ENCODE measurements at regions not wholly inside any gene's neighbourhood (a gene's known extent, or its start where the extent isn't known, plus 50 kb on each side); places are given as distances from the start of the nearest gene placed in this dataset.

DNA sequence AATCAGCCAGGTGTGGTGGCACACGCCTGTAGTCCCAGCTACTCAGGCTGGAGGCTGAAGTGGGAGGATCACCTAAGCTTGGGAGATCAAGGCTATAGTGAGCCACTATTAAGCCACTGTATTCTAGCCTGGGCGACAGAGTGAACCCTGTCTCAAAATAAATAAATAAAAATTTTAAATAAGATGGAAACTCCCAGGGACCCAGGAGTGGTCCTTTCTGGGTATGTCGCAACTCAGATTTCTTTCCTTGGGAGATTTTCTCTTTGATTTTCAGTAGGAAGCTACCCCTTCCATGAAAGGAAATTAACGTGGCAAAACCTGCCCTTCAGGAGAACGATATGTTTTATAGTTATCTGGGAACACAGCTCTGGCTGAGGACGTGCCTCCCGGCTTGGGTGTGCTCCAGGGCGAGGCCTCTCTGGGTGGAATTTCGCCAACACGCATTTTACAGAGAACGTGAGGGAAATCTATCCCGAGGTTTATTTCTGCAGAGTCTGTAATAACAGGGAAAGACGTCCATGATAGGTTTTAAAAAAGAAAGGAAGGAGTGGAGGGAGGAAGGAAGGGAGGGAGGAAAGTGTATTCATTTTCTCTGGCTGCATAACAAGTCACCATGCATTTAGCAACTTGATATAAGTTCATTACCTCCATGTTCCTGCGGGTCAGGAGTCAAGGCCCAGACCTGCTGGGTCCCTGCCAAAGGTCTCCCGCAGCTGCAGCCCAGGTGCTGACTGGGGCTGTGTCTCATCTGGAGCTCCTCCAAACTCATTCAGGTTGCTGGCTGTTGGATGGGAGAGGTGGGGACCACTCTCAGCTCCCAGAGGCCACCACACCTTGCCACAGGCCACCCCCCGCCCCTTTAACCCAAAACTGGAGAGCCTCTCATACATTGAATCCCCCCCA is 80.6 kb upstream of the GSC start:
- H3K4me3 Mint-ChIP-seq = no peak overlapping the region
- no peak overlapping the region for H3K4me3 ChIP-seq (ENCODE audit: low read length)
- H3K27me3 ChIP-seq (ENCODE audit: control insufficient read depth, insufficient read depth, low read length) = no peaks in the 10 kb centered on the region
- H3K4me1 Mint-ChIP-seq = no peaks in the 10 kb centered on the region
- peaks cover under 1 to 2% of the 10 kb centered on the region in 2 donors for H3K27me3 Mint-ChIP-seq (ENCODE audit: low read depth in 2 of 2)
- H3K27ac Mint-ChIP-seq = no peak overlapping the region
- WGBS (ENCODE audit: insufficient coverage) = 88% methylated on average over 15 of the region's 16 CpGs
- no peaks in the 10 kb centered on the region for H3K36me3 ChIP-seq (ENCODE audit: control insufficient read depth, insufficient read depth, low read length)
- DNase-seq = no peak
- H3K9me3 Mint-ChIP-seq = no peaks in the 10 kb centered on the region
- peaks cover 7% of the 10 kb centered on the region for H3K9me3 ChIP-seq (ENCODE audit: control insufficient read depth, insufficient read depth, low read length)
- H3K4me1 ChIP-seq (ENCODE audit: control insufficient read depth, insufficient read depth, low read length) = no peaks in the 10 kb centered on the region
- no peak for ATAC-seq
- H3K27ac ChIP-seq (ENCODE audit: low read length) = no peak overlapping the region
- H3K36me3 Mint-ChIP-seq = no peaks in the 10 kb centered on the region
- intact Hi-C loops (cut with micrococcal nuclease) = no loop called here
- TF ChIP-seq, protein P1, sequence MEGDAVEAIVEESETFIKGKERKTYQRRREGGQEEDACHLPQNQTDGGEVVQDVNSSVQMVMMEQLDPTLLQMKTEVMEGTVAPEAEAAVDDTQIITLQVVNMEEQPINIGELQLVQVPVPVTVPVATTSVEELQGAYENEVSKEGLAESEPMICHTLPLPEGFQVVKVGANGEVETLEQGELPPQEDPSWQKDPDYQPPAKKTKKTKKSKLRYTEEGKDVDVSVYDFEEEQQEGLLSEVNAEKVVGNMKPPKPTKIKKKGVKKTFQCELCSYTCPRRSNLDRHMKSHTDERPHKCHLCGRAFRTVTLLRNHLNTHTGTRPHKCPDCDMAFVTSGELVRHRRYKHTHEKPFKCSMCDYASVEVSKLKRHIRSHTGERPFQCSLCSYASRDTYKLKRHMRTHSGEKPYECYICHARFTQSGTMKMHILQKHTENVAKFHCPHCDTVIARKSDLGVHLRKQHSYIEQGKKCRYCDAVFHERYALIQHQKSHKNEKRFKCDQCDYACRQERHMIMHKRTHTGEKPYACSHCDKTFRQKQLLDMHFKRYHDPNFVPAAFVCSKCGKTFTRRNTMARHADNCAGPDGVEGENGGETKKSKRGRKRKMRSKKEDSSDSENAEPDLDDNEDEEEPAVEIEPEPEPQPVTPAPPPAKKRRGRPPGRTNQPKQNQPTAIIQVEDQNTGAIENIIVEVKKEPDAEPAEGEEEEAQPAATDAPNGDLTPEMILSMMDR (IDR thresholded peaks at IDR 0.05) = no peak

DNA sequence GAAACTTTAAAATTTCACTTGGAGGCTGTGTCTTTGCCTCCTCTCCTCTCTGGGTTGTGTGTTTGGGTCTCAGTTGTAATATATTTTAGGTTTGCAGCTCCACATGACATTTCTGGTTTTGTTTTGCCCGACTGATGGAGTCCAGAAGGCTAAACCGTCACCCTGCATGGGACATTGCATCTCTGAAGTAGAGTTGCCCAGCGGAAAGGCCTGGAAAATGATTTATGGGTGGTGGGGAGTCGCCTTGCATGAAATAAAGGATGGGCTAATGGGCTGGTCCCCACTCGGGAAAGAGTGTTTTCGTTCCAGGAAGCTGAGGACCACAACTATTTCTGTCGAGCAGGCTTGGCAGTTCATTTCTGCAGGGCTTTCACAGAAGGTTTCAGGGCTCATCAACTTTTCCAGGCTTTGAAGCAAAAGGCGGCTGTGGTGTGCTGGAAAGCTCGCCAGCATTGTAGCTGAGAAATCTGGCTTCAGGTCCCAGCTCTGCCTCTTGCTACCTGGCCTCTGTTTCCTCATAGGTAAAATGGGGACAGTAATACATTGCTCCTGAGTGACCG is 74.8 kb upstream of the GSC start:
- no peaks in the 10 kb centered on the region for H3K36me3 ChIP-seq (ENCODE audit: control insufficient read depth, insufficient read depth, low read length)

DNA sequence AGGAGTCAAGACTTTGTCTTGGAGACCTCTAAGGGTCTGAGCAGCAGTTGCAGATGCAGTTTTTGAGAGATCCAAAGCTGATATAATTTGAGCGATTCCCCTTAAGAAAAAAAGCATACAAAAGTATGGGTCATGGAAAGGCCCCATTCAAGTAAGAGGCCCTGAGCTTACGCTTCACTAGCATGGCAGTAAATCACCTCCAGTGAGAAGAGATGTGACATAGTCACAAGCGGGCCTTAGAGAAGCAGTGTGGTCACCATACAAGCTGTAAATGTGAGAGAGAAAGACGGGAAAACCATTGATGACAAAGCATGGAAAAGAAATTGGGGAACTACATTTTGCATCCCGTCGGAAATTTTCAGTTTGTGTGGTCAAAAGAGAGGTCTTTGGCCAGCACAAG is 70.6 kb upstream of the GSC start:
- Histone ChIP-seq H3K36me3 (ENCODE audit: control insufficient read depth, insufficient read depth, low read length) (no peaks in the 10 kb centered on the region), H3K9me3 (ENCODE audit: control insufficient read depth, insufficient read depth, low read length) (no peaks in the 10 kb centered on the region), H3K4me1 (ENCODE audit: control insufficient read depth, insufficient read depth, low read length) (no peaks in the 10 kb centered on the region), H3K27ac (ENCODE audit: low read length) (no peak overlapping the region), H3K4me3 (ENCODE audit: low read length) (no peak overlapping the region), H3K27me3 (ENCODE audit: control insufficient read depth, insufficient read depth, low read length) (no peaks in the 10 kb centered on the region)
- DNase-seq (no peak), ATAC-seq (no peak)
- no peak overlapping the region for H3K4me3 Mint-ChIP-seq
- peaks cover 2 to 11% of the 10 kb centered on the region in 2 donors for H3K27me3 Mint-ChIP-seq (ENCODE audit: low read depth in 2 of 2)
- no peaks in the 10 kb centered on the region for H3K36me3 Mint-ChIP-seq
- intact Hi-C loops (cut with micrococcal nuclease) = no loop called here
- no peaks in the 10 kb centered on the region for H3K4me1 Mint-ChIP-seq
- H3K9me3 Mint-ChIP-seq = no peaks in the 10 kb centered on the region
- TF ChIP-seq, protein P1 (IDR thresholded peaks at IDR 0.05) = no peak
- WGBS (ENCODE audit: insufficient coverage) = 61% methylated on average over 6 of the region's 6 CpGs
- H3K27ac Mint-ChIP-seq = no peak overlapping the region

More for the DNA sequence above, 74.8 kb upstream of the GSC start:
- no peaks in the 10 kb centered on the region for H3K27me3 ChIP-seq (ENCODE audit: control insufficient read depth, insufficient read depth, low read length)
- Mint-ChIP-seq H3K4me1 (no peaks in the 10 kb centered on the region), H3K4me3 (no peak overlapping the region), H3K27me3 (ENCODE audit: low read depth in 2 of 2) (peaks cover 2 to 11% of the 10 kb centered on the region in 2 donors), H3K27ac (no peak overlapping the region), H3K9me3 (no peaks in the 10 kb centered on the region), H3K36me3 (no peaks in the 10 kb centered on the region)
- H3K4me1 ChIP-seq (ENCODE audit: control insufficient read depth, insufficient read depth, low read length) = no peaks in the 10 kb centered on the region
- TF ChIP-seq, protein P1 (IDR thresholded peaks at IDR 0.05) = no peak
- H3K4me3 ChIP-seq (ENCODE audit: low read length) = no peak overlapping the region
- no peak overlapping the region for H3K27ac ChIP-seq (ENCODE audit: low read length)
- no peak for ATAC-seq
- H3K9me3 ChIP-seq (ENCODE audit: control insufficient read depth, insufficient read depth, low read length) = no peaks in the 10 kb centered on the region
- intact Hi-C loops (cut with micrococcal nuclease) = no loop called here
- 48% methylated on average over 10 of the region's 10 CpGs for WGBS (ENCODE audit: insufficient coverage)
- DNase-seq = no peak
